ENCODE measurements at regions not wholly inside any gene's neighbourhood (a gene's known extent, or its start where the extent isn't known, plus 50 kb on each side); places are given as distances from the start of the nearest gene placed in this dataset.

DNA sequence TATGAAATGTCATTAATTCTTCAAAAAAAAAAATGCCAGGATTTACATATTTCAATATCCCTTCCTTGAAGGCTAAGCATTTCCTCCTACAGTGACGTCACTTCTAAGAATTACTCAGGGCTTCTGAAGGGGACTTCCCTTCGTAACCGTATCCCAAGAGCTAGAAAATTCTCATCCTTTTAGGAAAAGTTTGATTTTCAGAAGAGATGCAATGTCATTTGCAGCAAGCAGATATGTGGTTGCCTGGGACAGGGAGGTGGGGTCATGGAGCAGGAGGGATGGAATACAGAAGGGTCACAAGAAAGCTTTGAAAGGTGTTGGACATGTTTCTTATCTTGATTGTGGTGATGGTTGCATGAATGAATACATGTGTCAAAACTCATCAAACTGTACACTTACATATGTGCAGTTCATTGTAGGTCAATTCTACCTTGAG lies 97.0 kb upstream of the ATL2 start:
- Histone ChIP-seq H3K4me3 (ENCODE audit: low read depth, low read length) (no peak overlapping the region), H3K9me3 (ENCODE audit: severe bottlenecking) (peaks cover under 1% of the 10 kb centered on the region), H3K27ac (no peak overlapping the region), H3K36me3 (no peaks in the 10 kb centered on the region), H3K27me3 (ENCODE audit: insufficient read depth, low read depth, severe bottlenecking) (no peaks in the 10 kb centered on the region)
- TF ChIP-seq, protein P1, sequence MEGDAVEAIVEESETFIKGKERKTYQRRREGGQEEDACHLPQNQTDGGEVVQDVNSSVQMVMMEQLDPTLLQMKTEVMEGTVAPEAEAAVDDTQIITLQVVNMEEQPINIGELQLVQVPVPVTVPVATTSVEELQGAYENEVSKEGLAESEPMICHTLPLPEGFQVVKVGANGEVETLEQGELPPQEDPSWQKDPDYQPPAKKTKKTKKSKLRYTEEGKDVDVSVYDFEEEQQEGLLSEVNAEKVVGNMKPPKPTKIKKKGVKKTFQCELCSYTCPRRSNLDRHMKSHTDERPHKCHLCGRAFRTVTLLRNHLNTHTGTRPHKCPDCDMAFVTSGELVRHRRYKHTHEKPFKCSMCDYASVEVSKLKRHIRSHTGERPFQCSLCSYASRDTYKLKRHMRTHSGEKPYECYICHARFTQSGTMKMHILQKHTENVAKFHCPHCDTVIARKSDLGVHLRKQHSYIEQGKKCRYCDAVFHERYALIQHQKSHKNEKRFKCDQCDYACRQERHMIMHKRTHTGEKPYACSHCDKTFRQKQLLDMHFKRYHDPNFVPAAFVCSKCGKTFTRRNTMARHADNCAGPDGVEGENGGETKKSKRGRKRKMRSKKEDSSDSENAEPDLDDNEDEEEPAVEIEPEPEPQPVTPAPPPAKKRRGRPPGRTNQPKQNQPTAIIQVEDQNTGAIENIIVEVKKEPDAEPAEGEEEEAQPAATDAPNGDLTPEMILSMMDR (IDR thresholded peaks at IDR 0.05; ENCODE audit: low read depth, low read length), result no peak
- DNase-seq, result no peak

DNA sequence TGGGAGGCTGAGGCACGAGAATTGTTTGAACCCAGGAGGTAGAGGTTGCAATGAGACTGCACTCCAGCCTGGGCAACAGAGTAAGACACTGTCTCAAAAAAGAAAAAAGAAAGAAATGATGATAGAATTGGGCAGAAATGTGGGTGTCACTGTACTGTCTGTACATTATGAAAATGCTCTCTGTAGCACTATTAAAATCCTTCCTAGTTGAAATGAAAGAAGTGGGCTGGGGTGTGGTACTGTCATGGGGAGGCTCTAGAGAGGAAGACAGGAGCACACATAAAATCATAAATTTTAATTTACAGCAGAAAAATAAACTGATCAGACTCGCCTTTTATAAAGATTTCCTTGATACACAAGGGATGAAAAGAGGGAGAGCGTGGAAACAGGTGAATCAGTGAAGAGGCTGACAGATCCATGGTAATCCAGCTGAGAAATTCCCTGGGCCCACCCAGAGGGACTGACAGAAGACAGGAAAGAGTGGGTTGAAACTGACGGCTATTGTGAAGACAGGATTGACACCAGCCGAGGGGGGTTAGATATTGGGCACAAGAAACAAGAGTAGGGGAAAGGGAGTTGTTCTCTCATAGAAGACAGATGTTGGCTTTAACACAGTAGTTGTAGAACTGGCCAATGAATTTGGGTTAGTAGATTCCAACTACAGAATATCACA lies 96.4 kb upstream of the ATL2 start:
- no peak for DNase-seq
- H3K27me3 ChIP-seq (ENCODE audit: insufficient read depth, low read depth, severe bottlenecking), result no peaks in the 10 kb centered on the region
- H3K27ac ChIP-seq, result no peak overlapping the region
- H3K4me3 ChIP-seq (ENCODE audit: low read depth, low read length), result no peak overlapping the region
- H3K9me3 ChIP-seq (ENCODE audit: severe bottlenecking), result no peaks in the 10 kb centered on the region
- no peaks in the 10 kb centered on the region for H3K36me3 ChIP-seq
- TF ChIP-seq, protein P1 (IDR thresholded peaks at IDR 0.05; ENCODE audit: low read depth, low read length), result no peak

DNA sequence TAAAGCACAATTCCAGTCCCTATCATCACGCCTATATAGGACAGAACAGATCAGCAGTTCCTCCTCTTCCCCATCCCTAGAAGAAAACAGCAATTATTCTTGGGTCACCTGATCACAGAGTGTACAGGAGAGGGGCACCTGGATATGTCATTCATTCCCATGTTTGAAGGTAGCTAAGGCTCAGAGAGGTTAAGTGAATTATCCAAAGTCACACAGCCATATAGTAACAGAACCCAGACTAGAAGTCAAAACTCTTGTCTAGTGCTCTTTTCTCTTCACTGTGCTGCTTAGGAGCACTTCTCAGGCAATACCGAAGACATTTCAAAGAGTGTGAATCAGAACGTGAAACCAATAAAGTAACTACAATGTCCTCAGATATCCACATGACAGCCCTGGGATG lies 93.0 kb upstream of the ATL2 start:
- no peak for DNase-seq
- H3K27me3 ChIP-seq (ENCODE audit: insufficient read depth, low read depth, severe bottlenecking), result no peaks in the 10 kb centered on the region
- H3K4me3 ChIP-seq (ENCODE audit: low read depth, low read length), result no peak overlapping the region
- no peaks in the 10 kb centered on the region for H3K36me3 ChIP-seq
- no peaks in the 10 kb centered on the region for H3K9me3 ChIP-seq (ENCODE audit: severe bottlenecking)
- H3K27ac ChIP-seq, result no peak overlapping the region
- TF ChIP-seq, protein P1 (IDR thresholded peaks at IDR 0.05; ENCODE audit: low read depth, low read length), result no peak

DNA sequence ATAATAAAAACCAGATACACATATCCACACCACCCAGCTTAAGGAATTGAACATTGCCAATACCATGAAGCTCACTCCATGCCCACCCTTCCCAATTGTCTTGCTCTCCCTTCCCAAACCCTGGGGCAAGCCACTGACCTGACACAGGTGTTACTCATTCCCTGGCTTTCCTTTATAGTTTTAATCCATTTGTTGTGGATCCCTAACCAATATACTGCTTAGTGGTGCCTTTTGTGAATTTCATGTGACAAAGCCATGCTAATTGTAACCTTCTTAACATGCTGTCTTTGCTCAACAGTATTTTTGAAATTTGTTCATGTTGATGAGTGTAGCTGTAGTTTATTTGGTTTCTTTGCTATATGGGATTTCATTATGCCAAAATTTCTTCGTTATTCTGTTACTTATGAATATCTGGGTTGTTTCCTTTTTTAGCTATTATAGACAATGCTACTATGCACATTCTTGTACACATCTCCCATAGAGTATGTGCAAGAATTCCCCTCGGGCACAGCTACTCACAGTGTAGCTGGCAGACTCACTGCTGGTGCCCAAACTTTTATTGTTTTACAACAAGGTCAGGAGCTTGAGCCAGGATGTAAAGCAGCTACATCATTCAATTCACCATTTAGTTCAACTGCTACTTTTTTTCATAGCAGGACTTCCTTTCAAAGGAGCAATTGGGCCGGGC lies 90.8 kb upstream of the ATL2 start:
- Histone ChIP-seq H3K4me3 (ENCODE audit: low read depth, low read length) (no peak overlapping the region), H3K36me3 (no peaks in the 10 kb centered on the region), H3K27ac (no peak overlapping the region), H3K27me3 (ENCODE audit: insufficient read depth, low read depth, severe bottlenecking) (no peaks in the 10 kb centered on the region), H3K9me3 (ENCODE audit: severe bottlenecking) (no peaks in the 10 kb centered on the region)
- TF ChIP-seq, protein P1 (IDR thresholded peaks at IDR 0.05; ENCODE audit: low read depth, low read length), result no peak
- DNase-seq, result no peak

DNA sequence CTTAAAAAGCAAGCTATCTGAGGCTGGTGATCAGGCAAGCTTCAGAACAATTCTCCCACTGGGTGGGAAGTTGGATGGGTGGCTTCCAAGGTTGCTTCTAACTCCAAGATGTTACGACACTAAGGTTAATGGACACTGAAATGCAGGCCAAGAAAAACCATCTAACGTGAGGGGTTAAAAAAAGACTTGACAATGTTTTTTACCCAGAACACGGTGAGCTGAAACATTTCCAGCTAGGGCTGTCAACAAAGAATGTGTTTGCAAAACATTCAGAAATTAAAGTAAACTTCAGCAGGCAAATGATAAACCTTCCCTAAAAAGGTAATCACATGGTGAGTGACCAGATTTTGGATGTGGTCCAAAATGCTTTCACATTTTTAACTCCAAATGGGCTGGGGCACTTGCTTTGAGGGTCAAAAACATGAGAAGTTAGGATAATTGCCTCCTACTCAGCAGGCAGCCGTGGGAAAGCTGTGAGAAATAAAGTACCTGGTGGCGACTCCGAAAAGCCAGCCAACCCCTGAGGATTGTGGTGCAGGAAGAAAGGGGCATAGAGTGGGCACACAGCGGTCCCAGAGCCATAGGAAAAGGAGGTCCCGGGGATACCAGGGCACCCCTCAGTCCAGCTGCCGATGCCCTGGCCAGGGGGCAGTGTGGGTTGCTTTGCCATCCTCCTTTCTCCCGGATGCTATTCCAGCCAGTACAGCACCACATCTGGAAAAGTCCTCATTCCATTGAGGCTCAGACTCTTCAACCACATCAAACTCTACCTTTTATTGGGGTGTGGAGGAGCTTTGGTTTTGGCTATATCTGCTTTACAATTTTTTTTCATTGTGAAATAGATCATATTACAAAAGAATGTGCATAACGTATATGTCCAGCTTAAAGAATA lies 90.0 kb upstream of the ATL2 start:
- Histone ChIP-seq H3K27me3 (ENCODE audit: insufficient read depth, low read depth, severe bottlenecking) (no peaks in the 10 kb centered on the region), H3K36me3 (no peaks in the 10 kb centered on the region)

More for the DNA sequence above, 90.0 kb upstream of the ATL2 start:
- no peak overlapping the region for H3K4me3 ChIP-seq (ENCODE audit: low read depth, low read length)
- H3K27ac ChIP-seq, result no peak overlapping the region
- DNase-seq, result no peak
- no peaks in the 10 kb centered on the region for H3K9me3 ChIP-seq (ENCODE audit: severe bottlenecking)
- TF ChIP-seq, protein P1 (IDR thresholded peaks at IDR 0.05; ENCODE audit: low read depth, low read length), result no peak
